ENCODE measurements at regions not wholly inside any gene's neighbourhood (a gene's known extent, or its start where the extent isn't known, plus 50 kb on each side); places are given as distances from the start of the nearest gene placed in this dataset.

GRCh38 chr3:139243710-139244109 is 100.1 kb upstream of the MRPS22 start:
- TF ChIP-seq CTCF (IDR thresholded peaks at IDR 0.05; ENCODE audit: low read length) (no peak), EZH2 (IDR thresholded peaks at IDR 0.05; ENCODE audit: borderline replicate concordance, low read length) (no peak)
